GM23338 (cell line): ENCODE measurements at regions not wholly inside any gene's neighbourhood (a gene's known extent, or its start where the extent isn't known, plus 50 kb on each side); places are given as distances from the start of the nearest gene placed in this dataset.

ENCODE experiments used
- ATAC-seq: fragments of 200-7000 bp; cut with Tn5 transposase; 3 replicates; pipeline ENCODE4 v1.9.1; 2020
- DNase-seq: peaks from one replicate; pipeline ENCODE4 v3.0.0-alpha.2; 2015; ENCODE audit warnings: low spot score
- H2AFZ ChIP-seq: fragments of 200-600 bp; sonication (generic); 2 replicates; pipeline ENCODE4 v1.8.0; 2016; ENCODE audit warnings: antibody characterized with exemption, mild to moderate bottlenecking, moderate library complexity
- H3F3A ChIP-seq: fragments of 200-600 bp; sonication (generic); replicated peaks from 2 replicates; pipeline ENCODE4 v1.8.0; 2017; ENCODE audit warnings: antibody characterized with exemption, mixed run types, low read depth
- H3K27ac ChIP-seq: fragments of 200-600 bp; sonication (generic); 2 replicates; pipeline ENCODE4 v1.6.1; 2016; ENCODE audit warnings: low read depth
- H3K27me3 ChIP-seq: fragments of 200-600 bp; sonication (generic); 2 replicates; pipeline ENCODE4 v1.8.0; 2016; ENCODE audit warnings: mild to moderate bottlenecking, mixed run types, moderate library complexity; ENCODE audit not compliant: insufficient read depth
- H3K36me3 ChIP-seq: fragments of 200-600 bp; sonication (generic); 2 replicates; pipeline ENCODE4 v1.8.0; 2016; ENCODE audit warnings: mild to moderate bottlenecking; ENCODE audit not compliant: insufficient read depth
- H3K4me1 ChIP-seq: fragments of 200-600 bp; sonication (generic); 2 replicates; pipeline ENCODE4 v1.8.0; 2016; ENCODE audit warnings: mild to moderate bottlenecking, moderate library complexity; ENCODE audit not compliant: insufficient read depth
- H3K4me2 ChIP-seq: fragments of 200-600 bp; sonication (generic); 2 replicates; pipeline ENCODE4 v1.7.1; 2017; ENCODE audit warnings: mixed run types
- H3K4me3 ChIP-seq: fragments of 200-600 bp; sonication (generic); 2 replicates; pipeline ENCODE4 v1.6.1; 2016; ENCODE audit warnings: mixed run types
- H3K79me2 ChIP-seq: fragments of 200-600 bp; sonication (generic); replicated peaks from 2 replicates; pipeline ENCODE4 v1.8.0; 2017; ENCODE audit warnings: mild to moderate bottlenecking; ENCODE audit not compliant: insufficient read depth
- H3K9me2 ChIP-seq: fragments of 200-600 bp; sonication (generic); 2 replicates; pipeline ENCODE4 v1.8.0; 2017; ENCODE audit not compliant: insufficient read depth
- H4K20me1 ChIP-seq: fragments of 200-600 bp; sonication (generic); replicated peaks from 2 replicates; pipeline ENCODE4 v1.8.0; 2017; ENCODE audit warnings: mild to moderate bottlenecking; ENCODE audit not compliant: insufficient read depth
- H3K27ac Mint-ChIP-seq: 2 replicates; pipeline ENCODE4 v1.8.0; 2020; ENCODE audit warnings: inconsistent platforms, mild to moderate bottlenecking, moderate library complexity, mixed read lengths
- H3K27me3 Mint-ChIP-seq: 3 replicates; pipeline ENCODE4 v1.8.0; 2022; ENCODE audit warnings: low read depth, mild to moderate bottlenecking, moderate library complexity, mixed read lengths, inconsistent platforms; ENCODE audit not compliant: insufficient read depth, poor library complexity
- H3K36me3 Mint-ChIP-seq: 3 replicates; pipeline ENCODE4 v1.8.0; 2021; ENCODE audit warnings: low read depth, mild to moderate bottlenecking, inconsistent platforms, moderate library complexity, mixed read lengths
- H3K4me1 Mint-ChIP-seq: 3 replicates; pipeline ENCODE4 v1.8.0; 2020; ENCODE audit warnings: mild to moderate bottlenecking, inconsistent platforms, mixed read lengths
- H3K4me3 Mint-ChIP-seq: 3 replicates; pipeline ENCODE4 v1.8.0; 2021; ENCODE audit warnings: moderate library complexity, mild to moderate bottlenecking, inconsistent platforms, mixed read lengths
- H3K9me3 Mint-ChIP-seq: 3 replicates; pipeline ENCODE4 v1.8.0; 2020; ENCODE audit warnings: moderate library complexity, mild to moderate bottlenecking, inconsistent platforms, mixed read lengths
- ZNF331 ChIP-seq: fragments of 250-450 bp; sonication (Bioruptor Pico); IDR thresholded peaks from 2 replicates; pipeline ENCODE4 v1.5.0; 2020; ENCODE audit warnings: low read depth, mild to moderate bottlenecking, moderate library complexity
- TF ChIP-seq, protein P1 (sequence below): fragments of 250-450 bp; sonication (Bioruptor Pico); IDR thresholded peaks from 2 replicates; pipeline ENCODE4 v1.5.0; 2020; ENCODE audit warnings: mild to moderate bottlenecking, moderate library complexity

DNA sequence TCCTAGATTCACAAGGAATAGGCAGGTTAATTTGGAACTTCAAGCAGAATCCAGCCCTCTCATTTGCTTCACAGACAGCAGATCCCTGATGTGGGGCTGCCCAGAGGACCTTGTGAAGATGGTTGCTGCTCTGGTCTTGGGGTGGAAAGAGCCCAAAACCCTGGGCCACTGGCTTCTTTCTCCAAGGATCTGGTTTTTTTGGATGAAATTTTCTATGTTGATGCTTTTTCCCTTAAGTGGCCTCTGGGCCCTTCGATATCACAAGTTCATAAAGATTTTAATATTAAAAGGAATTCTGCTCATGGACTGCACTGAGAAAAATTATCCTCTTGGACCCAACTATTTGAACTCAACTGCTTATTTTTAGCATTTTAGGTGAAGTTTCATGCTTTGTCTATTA, 421.1 kb downstream of the KLF5 start:
- TF ChIP-seq, protein P1, sequence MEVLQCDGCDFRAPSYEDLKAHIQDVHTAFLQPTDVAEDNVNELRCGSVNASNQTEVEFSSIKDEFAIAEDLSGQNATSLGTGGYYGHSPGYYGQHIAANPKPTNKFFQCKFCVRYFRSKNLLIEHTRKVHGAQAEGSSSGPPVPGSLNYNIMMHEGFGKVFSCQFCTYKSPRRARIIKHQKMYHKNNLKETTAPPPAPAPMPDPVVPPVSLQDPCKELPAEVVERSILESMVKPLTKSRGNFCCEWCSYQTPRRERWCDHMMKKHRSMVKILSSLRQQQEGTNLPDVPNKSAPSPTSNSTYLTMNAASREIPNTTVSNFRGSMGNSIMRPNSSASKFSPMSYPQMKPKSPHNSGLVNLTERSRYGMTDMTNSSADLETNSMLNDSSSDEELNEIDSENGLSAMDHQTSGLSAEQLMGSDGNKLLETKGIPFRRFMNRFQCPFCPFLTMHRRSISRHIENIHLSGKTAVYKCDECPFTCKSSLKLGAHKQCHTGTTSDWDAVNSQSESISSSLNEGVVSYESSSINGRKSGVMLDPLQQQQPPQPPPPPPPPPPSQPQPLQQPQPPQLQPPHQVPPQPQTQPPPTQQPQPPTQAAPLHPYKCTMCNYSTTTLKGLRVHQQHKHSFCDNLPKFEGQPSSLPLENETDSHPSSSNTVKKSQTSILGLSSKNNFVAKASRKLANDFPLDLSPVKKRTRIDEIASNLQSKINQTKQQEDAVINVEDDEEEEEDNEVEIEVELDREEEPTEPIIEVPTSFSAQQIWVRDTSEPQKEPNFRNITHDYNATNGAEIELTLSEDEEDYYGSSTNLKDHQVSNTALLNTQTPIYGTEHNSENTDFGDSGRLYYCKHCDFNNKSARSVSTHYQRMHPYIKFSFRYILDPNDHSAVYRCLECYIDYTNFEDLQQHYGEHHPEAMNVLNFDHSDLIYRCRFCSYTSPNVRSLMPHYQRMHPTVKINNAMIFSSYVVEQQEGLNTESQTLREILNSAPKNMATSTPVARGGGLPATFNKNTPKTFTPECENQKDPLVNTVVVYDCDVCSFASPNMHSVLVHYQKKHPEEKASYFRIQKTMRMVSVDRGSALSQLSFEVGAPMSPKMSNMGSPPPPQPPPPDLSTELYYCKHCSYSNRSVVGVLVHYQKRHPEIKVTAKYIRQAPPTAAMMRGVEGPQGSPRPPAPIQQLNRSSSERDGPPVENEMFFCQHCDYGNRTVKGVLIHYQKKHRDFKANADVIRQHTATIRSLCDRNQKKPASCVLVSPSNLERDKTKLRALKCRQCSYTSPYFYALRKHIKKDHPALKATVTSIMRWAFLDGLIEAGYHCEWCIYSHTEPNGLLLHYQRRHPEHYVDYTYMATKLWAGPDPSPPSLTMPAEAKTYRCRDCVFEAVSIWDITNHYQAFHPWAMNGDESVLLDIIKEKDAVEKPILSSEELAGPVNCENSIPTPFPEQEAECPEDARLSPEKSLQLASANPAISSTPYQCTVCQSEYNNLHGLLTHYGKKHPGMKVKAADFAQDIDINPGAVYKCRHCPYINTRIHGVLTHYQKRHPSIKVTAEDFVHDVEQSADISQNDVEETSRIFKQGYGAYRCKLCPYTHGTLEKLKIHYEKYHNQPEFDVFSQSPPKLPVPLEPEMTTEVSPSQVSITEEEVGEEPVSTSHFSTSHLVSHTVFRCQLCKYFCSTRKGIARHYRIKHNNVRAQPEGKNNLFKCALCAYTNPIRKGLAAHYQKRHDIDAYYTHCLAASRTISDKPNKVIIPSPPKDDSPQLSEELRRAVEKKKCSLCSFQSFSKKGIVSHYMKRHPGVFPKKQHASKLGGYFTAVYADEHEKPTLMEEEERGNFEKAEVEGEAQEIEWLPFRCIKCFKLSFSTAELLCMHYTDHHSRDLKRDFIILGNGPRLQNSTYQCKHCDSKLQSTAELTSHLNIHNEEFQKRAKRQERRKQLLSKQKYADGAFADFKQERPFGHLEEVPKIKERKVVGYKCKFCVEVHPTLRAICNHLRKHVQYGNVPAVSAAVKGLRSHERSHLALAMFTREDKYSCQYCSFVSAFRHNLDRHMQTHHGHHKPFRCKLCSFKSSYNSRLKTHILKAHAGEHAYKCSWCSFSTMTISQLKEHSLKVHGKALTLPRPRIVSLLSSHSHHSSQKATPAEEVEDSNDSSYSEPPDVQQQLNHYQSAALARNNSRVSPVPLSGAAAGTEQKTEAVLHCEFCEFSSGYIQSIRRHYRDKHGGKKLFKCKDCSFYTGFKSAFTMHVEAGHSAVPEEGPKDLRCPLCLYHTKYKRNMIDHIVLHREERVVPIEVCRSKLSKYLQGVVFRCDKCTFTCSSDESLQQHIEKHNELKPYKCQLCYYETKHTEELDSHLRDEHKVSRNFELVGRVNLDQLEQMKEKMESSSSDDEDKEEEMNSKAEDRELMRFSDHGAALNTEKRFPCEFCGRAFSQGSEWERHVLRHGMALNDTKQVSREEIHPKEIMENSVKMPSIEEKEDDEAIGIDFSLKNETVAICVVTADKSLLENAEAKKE (CRISPR knock-in tag), result no peak
- peaks cover 6% of the 10 kb centered on the region for H3K27me3 Mint-ChIP-seq
- H3K4me1 Mint-ChIP-seq, result no peaks in the 10 kb centered on the region
- DNase-seq (no peak), ATAC-seq (no peak)
- Histone ChIP-seq H3K4me2 (no peak overlapping the region), H2AFZ (no peak overlapping the region), H3K27ac (no peak overlapping the region), H3K36me3 (no peaks in the 10 kb centered on the region), H3K79me2 (no peaks in the 10 kb centered on the region), H3K4me3 (no peak overlapping the region), H3K4me1 (no peaks in the 10 kb centered on the region), H3K9me2 (no peaks in the 10 kb centered on the region), H3F3A (no peaks in the 10 kb centered on the region), H3K27me3 (no peaks in the 10 kb centered on the region), H4K20me1 (no peaks in the 10 kb centered on the region)
- H3K4me3 Mint-ChIP-seq, result no peak overlapping the region
- no peaks in the 10 kb centered on the region for H3K36me3 Mint-ChIP-seq
- H3K27ac Mint-ChIP-seq, result no peak overlapping the region
- no peaks in the 10 kb centered on the region for H3K9me3 Mint-ChIP-seq

DNA sequence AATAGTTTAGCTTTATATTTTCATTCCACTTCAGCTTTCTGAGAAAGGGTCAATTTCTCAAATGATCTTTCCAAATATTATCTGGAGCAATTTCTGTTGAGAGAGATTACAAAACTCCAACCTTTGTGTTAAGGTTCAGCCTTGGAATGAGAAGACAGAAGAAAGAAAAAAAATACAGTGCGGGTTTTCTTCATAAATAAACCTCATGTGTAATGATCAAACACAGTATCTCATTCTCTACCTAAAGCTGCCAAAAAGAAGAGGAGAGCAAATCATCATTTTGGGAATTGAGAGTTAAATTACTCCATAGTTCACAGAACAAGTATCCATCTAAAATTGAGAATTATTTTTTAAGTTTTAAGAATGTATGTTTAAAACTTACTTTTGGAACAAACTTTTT, 420.5 kb downstream of the KLF5 start:
- no peak for ATAC-seq
- H3K4me3 Mint-ChIP-seq, result no peak overlapping the region
- H3K79me2 ChIP-seq, result no peaks in the 10 kb centered on the region
- H3K4me1 Mint-ChIP-seq, result no peaks in the 10 kb centered on the region
- no peak overlapping the region for H2AFZ ChIP-seq
- no peak overlapping the region for H3K27ac Mint-ChIP-seq
- peaks cover 3% of the 10 kb centered on the region for H3K27me3 Mint-ChIP-seq
- H3K4me1 ChIP-seq, result no peaks in the 10 kb centered on the region
- H3K36me3 ChIP-seq, result no peaks in the 10 kb centered on the region
- H4K20me1 ChIP-seq, result no peaks in the 10 kb centered on the region
- no peaks in the 10 kb centered on the region for H3K9me3 Mint-ChIP-seq
- H3K9me2 ChIP-seq, result no peaks in the 10 kb centered on the region
- no peak overlapping the region for H3K27ac ChIP-seq
- no peak for DNase-seq
- H3F3A ChIP-seq, result no peaks in the 10 kb centered on the region
- H3K27me3 ChIP-seq, result no peaks in the 10 kb centered on the region
- H3K36me3 Mint-ChIP-seq, result no peaks in the 10 kb centered on the region
- H3K4me3 ChIP-seq, result no peak overlapping the region
- no peak for TF ChIP-seq ZNF331 (CRISPR knock-in tag)
- H3K4me2 ChIP-seq, result no peak overlapping the region
